ENCODE measurements at regions not wholly inside any gene's neighbourhood (a gene's known extent, or its start where the extent isn't known, plus 50 kb on each side); places are given as distances from the start of the nearest gene placed in this dataset.

- FAIRE-seq (no peak), DNase-seq (ENCODE audit: low read depth in 1 of 2, low spot score in 2 of 2) (no peak)
- Histone ChIP-seq H3K9ac (replicated peaks in 1 of 4; ENCODE audit: extremely low read depth in 1 of 4, low read depth in 3 of 4, low read length in 3 of 4) (no peak overlapping the region), H3K27ac (ENCODE audit: low read depth, low read length) (no peak overlapping the region), H4K8ac (ENCODE audit: extremely low read depth, insufficient read depth, low read length) (no peak overlapping the region), H3K27me3 (replicated peaks in 1 of 4; ENCODE audit: control insufficient read depth in 3 of 4, extremely low read depth in 1 of 4, insufficient read depth in 3 of 4, low read length in 3 of 4) (no peaks in the 10 kb centered on the region), H3K4me3 (ENCODE audit: extremely low read depth in 1 of 4, insufficient read depth in 2 of 4, low read depth in 3 of 4, low read length in 4 of 4) (no peak overlapping the region), H2BK20ac (ENCODE audit: low read length) (no peak overlapping the region), H2BK15ac (ENCODE audit: low read length) (no peak overlapping the region), H3K56ac (replicated peaks; ENCODE audit: insufficient read length, low read depth, low read length) (no peak overlapping the region), H2AK5ac (ENCODE audit: low read depth, low read length) (no peak overlapping the region), H2AFZ (ENCODE audit: low read length) (0 out of 2 replicates have a peak overlapping the region, but pooled peaks have one; percentile 65), H2BK5ac (ENCODE audit: low read depth, low read length) (no peak overlapping the region), H3K9me3 (ENCODE audit: insufficient read depth in 2 of 2, low read depth in 1 of 2, low read length in 1 of 2) (no peaks in the 10 kb centered on the region; a peak in 1 of 4 replicates), H3K4ac (replicated peaks; ENCODE audit: insufficient read length, low read depth, low read length) (no peak overlapping the region), H2BK12ac (ENCODE audit: low read depth, low read length) (no peak overlapping the region), H3K23ac (ENCODE audit: insufficient read length) (no peak overlapping the region), H3K4me2 (ENCODE audit: insufficient read depth in 1 of 2, low read depth in 2 of 2, low read length in 2 of 2) (no peak overlapping the region), H4K5ac (ENCODE audit: insufficient read length, low read depth, low read length) (no peak overlapping the region), H3K79me1 (ENCODE audit: low read depth, low read length) (no peaks in the 10 kb centered on the region), H3K23me2 (ENCODE audit: low read depth, low read length) (no peaks in the 10 kb centered on the region), H3K18ac (ENCODE audit: extremely low read depth, low read length) (no peak overlapping the region), H2BK120ac (replicated peaks; ENCODE audit: low read depth, low read length) (no peak overlapping the region), H3K36me3 (ENCODE audit: control insufficient read depth in 2 of 4, insufficient read depth in 4 of 4, low read length in 3 of 4) (no peaks in the 10 kb centered on the region), H4K20me1 (replicated peaks in 1 of 2; ENCODE audit: control insufficient read depth in 1 of 2, insufficient read depth in 2 of 2, low read length in 2 of 2) (no peaks in the 10 kb centered on the region), H3K14ac (ENCODE audit: insufficient read length) (no peak overlapping the region), H3K4me1 (replicated peaks in 1 of 4; ENCODE audit: control insufficient read depth in 3 of 4, insufficient read depth in 4 of 4, low read length in 3 of 4) (peaks cover 0 to under 1% (median 0%) of the 10 kb centered on the region in 4 experiments; a peak in 1 of 7 replicates), H3K79me2 (ENCODE audit: control insufficient read depth in 1 of 2, insufficient read depth in 2 of 2, low read length in 2 of 2) (no peaks in the 10 kb centered on the region), H4K91ac (replicated peaks; ENCODE audit: insufficient read length, low read length) (no peak overlapping the region)
- TF ChIP-seq GABPA (IDR thresholded peaks at IDR 0.05; ENCODE audit: borderline replicate concordance, insufficient read depth, low read length) (no peak), JUND (IDR thresholded peaks at IDR 0.05; ENCODE audit: low read length) (no peak), SRF (IDR thresholded peaks at IDR 0.05; ENCODE audit: low read depth, low read length) (no peak), JUN (IDR thresholded peaks at IDR 0.05; ENCODE audit: low read depth, low read length) (no peak), TCF12 (IDR thresholded peaks at IDR 0.05; ENCODE audit: low read depth, low read length) (no peak), SP4 (IDR thresholded peaks at IDR 0.05; ENCODE audit: low read length) (no peak), GTF2F1 (IDR thresholded peaks at IDR 0.05; ENCODE audit: borderline replicate concordance, low read depth, low read length) (no peak), TEAD4 (IDR thresholded peaks at IDR 0.05; ENCODE audit: low read depth, low read length) (no peak)
- 76% methylated on average over 2 of the region's 2 CpGs; no CpG with 5 or more reads in 1 of the 2 experiments for WGBS, 2 experiments (ENCODE audit: extremely low coverage in 1 of 2, insufficient coverage in 1 of 2, insufficient read length in 1 of 2, insufficient replicate concordance in 2 of 2, low coverage in 1 of 2, low lambda C conversion rate in 2 of 2, missing lambda C conversion rate in 1 of 2)
- ChIA-PET CTCF (ENCODE audit: partially characterized antibody) (interaction anchor here (0.5 to 1.1 kb wide), 3 partner anchors 20 to 333 kb away, joined by 3 to 4 read pairs (median 3); no protein-coding TSS in a partner anchor), POLR2A (ENCODE audit: partially characterized antibody) (interaction anchor here (1.2 kb wide), 1 partner anchor 22 kb away, joined by 4 read pairs; no protein-coding TSS in a partner anchor)
These were observed 103.4 kb downstream of the CEP44 start for GRCh38 chr4:174387143-174387542.
